ENCODE measurements at regions not wholly inside any gene's neighbourhood (a gene's known extent, or its start where the extent isn't known, plus 50 kb on each side); places are given as distances from the start of the nearest gene placed in this dataset.

GRCh38 chr3:53956586-53956985 lies 64.9 kb upstream of the SELENOK start:
- Histone ChIP-seq H3K27me3 (ENCODE audit: insufficient read depth, low read depth, severe bottlenecking) (no peaks in the 10 kb centered on the region), H3K36me3 (no peaks in the 10 kb centered on the region), H3K27ac (no peak overlapping the region), H3K4me3 (ENCODE audit: low read depth, low read length) (no peak overlapping the region), H3K9me3 (ENCODE audit: severe bottlenecking) (no peaks in the 10 kb centered on the region)
- DNase-seq = no peak
- TF ChIP-seq CTCF (IDR thresholded peaks at IDR 0.05; ENCODE audit: low read depth, low read length) = no peak

GRCh38 chr3:53949541-53949940 lies 57.9 kb upstream of the SELENOK start:
- no peaks in the 10 kb centered on the region for H3K36me3 ChIP-seq
- DNase-seq = peak; percentile 41

GRCh38 chr3:53948174-53948573 lies 56.5 kb upstream of the SELENOK start:
- Histone ChIP-seq H3K9me3 (ENCODE audit: severe bottlenecking) (peaks cover 13% of the 10 kb centered on the region), H3K27ac (no peak overlapping the region), H3K27me3 (ENCODE audit: insufficient read depth, low read depth, severe bottlenecking) (no peaks in the 10 kb centered on the region), H3K36me3 (no peaks in the 10 kb centered on the region), H3K4me3 (ENCODE audit: low read depth, low read length) (no peak overlapping the region)
- TF ChIP-seq CTCF (IDR thresholded peaks at IDR 0.05; ENCODE audit: low read depth, low read length) = no peak
- DNase-seq = no peak

More at GRCh38 chr3:53949541-53949940, 57.9 kb upstream of the SELENOK start:
- no peak for TF ChIP-seq CTCF (IDR thresholded peaks at IDR 0.05; ENCODE audit: low read depth, low read length)
- H3K27ac ChIP-seq = no peak overlapping the region
- H3K27me3 ChIP-seq (ENCODE audit: insufficient read depth, low read depth, severe bottlenecking) = no peaks in the 10 kb centered on the region
- H3K4me3 ChIP-seq (ENCODE audit: low read depth, low read length) = no peak overlapping the region
- H3K9me3 ChIP-seq (ENCODE audit: severe bottlenecking) = peaks cover 13% of the 10 kb centered on the region

- no peaks in the 10 kb centered on the region for H3K27me3 ChIP-seq (ENCODE audit: insufficient read depth, low read depth, severe bottlenecking)
- TF ChIP-seq CTCF (IDR thresholded peaks at IDR 0.05; ENCODE audit: low read depth, low read length) = no peak
- H3K9me3 ChIP-seq (ENCODE audit: severe bottlenecking) = peaks cover 13% of the 10 kb centered on the region
- no peak overlapping the region for H3K4me3 ChIP-seq (ENCODE audit: low read depth, low read length)
- no peak overlapping the region for H3K27ac ChIP-seq
- H3K36me3 ChIP-seq = no peaks in the 10 kb centered on the region
- no peak for DNase-seq
These were observed 52.4 kb upstream of the SELENOK start for GRCh38 chr3:53944028-53944427.

- peaks cover 4% of the 10 kb centered on the region for H3K9me3 ChIP-seq (ENCODE audit: severe bottlenecking)
- H3K27ac ChIP-seq = no peak overlapping the region
- no peaks in the 10 kb centered on the region for H3K27me3 ChIP-seq (ENCODE audit: insufficient read depth, low read depth, severe bottlenecking)
- H3K4me3 ChIP-seq (ENCODE audit: low read depth, low read length) = no peak overlapping the region
- no peaks in the 10 kb centered on the region for H3K36me3 ChIP-seq
- peak; percentile 23 for DNase-seq
- TF ChIP-seq CTCF (IDR thresholded peaks at IDR 0.05; ENCODE audit: low read depth, low read length) = peak; percentile 46; the same call in 1 of the 2 replicates
These were observed 50.3 kb upstream of the SELENOK start for GRCh38 chr3:53941950-53942349.
